NT2/D1 (cell line): ENCODE measurements at regions not wholly inside any gene's neighbourhood (a gene's known extent, or its start where the extent isn't known, plus 50 kb on each side); places are given as distances from the start of the nearest gene placed in this dataset.

ENCODE experiments used
- DNase-seq: peaks from one replicate; pipeline ENCODE4 v3.0.0-alpha.2; 2011; ENCODE audit warnings: low read depth, low spot score
- H3K27me3 ChIP-seq: 2 replicates; pipeline ENCODE4 v1.6.0; 2011; ENCODE audit warnings: mild to moderate bottlenecking; ENCODE audit not compliant: insufficient read length, insufficient read depth
- H3K36me3 ChIP-seq: 2 replicates; pipeline ENCODE4 v1.6.1; 2011; ENCODE audit warnings: mild to moderate bottlenecking, low read length, mixed read lengths; ENCODE audit not compliant: insufficient read depth, insufficient read length
- H3K4me1 ChIP-seq: 2 replicates; pipeline ENCODE4 v1.5.1; 2011; ENCODE audit not compliant: insufficient read depth, insufficient read length
- H3K4me3 ChIP-seq: 2 replicates; pipeline ENCODE4 v1.5.1; 2011; ENCODE audit warnings: low read depth; ENCODE audit not compliant: insufficient read length
- H3K9ac ChIP-seq: 2 replicates; pipeline ENCODE4 v1.6.0; 2011; ENCODE audit warnings: low read depth; ENCODE audit not compliant: insufficient read length
- H3K9me3 ChIP-seq: 2 replicates; pipeline ENCODE4 v1.5.1; 2011; ENCODE audit warnings: mild to moderate bottlenecking, low read length; ENCODE audit not compliant: insufficient read depth
- SUZ12 ChIP-seq: IDR thresholded peaks from 2 replicates; pipeline ENCODE4 v1.6.1; 2011; ENCODE audit not compliant: insufficient read length, insufficient read depth; ENCODE audit errors: extremely low read depth
- YY1 ChIP-seq: IDR thresholded peaks from 2 replicates; pipeline ENCODE4 v1.6.1; 2011; ENCODE audit not compliant: insufficient read length, insufficient read depth
- ZNF274 ChIP-seq: IDR thresholded peaks from 2 replicates; pipeline ENCODE4 v1.6.1; 2011; ENCODE audit warnings: mild to moderate bottlenecking, low read depth, low read length

DNA sequence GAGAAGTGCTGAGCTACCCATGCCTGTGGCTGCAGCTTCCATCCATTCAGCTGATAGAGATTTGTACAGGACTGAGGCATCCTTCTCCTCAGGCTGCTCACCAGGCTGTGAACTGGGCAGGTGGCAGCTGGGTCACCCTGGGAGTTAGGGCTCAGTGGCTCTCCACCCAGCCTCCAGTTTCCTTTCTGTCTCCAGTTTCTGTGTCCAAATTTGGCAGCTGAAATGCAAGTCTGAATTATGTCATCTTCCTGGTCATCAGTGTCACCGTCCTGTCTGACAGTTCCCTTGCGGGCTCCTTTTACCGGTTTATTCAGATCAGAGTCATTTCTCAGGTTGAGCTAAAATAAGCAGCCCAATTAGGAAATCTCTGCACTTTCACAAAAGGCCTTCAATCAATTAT is 93.3 kb downstream of the EDN1 start:
- Histone ChIP-seq H3K4me3 (no peak overlapping the region), H3K36me3 (no peaks in the 10 kb centered on the region), H3K9ac (no peak overlapping the region), H3K27me3 (no peaks in the 10 kb centered on the region), H3K4me1 (no peaks in the 10 kb centered on the region), H3K9me3 (no peaks in the 10 kb centered on the region)
- TF ChIP-seq SUZ12 (no peak), YY1 (no peak), ZNF274 (no peak)
- no peak for DNase-seq

DNA sequence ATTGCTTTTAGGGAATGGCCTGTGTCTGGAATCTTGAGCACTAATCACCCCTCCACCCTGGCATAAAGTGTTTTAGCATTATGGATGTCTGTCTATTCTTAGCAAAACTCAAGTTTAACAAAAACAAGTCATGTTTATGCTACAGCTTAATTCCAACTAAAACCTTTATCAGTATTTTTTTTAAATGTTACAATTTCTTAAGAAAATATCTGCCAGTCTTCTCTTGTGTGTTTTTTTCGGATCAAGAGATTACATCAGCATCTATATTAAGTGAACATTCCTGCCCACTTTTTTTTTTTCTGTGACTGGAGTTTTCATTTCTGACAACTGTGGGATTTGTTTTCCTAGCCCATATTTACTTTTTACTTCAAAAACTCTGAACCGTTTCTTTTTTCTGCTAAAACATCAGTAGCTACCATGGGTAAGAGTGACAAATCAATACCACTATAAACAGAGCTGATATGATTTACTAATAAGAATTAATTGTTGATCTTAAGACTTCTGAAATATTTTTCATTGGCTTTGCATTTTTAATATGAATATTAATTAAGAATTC is 94.3 kb downstream of the EDN1 start:
- Histone ChIP-seq H3K36me3 (no peaks in the 10 kb centered on the region), H3K27me3 (no peaks in the 10 kb centered on the region), H3K4me1 (no peaks in the 10 kb centered on the region), H3K4me3 (no peak overlapping the region), H3K9ac (no peak overlapping the region), H3K9me3 (no peaks in the 10 kb centered on the region)
- DNase-seq, result no peak
- no peak for TF ChIP-seq ZNF274
- TF ChIP-seq YY1, result no peak
- TF ChIP-seq SUZ12, result no peak

DNA sequence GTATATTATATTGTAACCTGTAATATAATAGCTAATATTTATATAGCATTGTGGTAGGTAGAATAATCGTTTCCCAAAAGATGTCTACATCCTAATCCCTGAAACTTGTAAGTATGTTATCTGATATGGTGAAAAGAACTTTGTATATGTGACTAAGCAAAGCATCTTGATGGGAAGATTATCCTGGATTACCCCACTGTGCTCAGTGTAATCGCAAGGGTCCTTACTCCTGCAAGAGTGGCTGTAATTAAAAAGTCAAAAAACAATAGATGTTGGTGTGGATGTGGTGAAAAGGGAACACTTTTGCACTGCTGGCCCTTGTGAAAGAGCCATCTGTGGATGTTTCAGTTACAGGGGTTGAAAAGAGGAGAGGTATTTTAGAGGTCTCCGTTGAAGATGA is 95.2 kb downstream of the EDN1 start:
- H3K4me1 ChIP-seq, result no peaks in the 10 kb centered on the region
- no peaks in the 10 kb centered on the region for H3K36me3 ChIP-seq
- H3K9me3 ChIP-seq, result no peaks in the 10 kb centered on the region
- H3K27me3 ChIP-seq, result no peaks in the 10 kb centered on the region
- TF ChIP-seq YY1 (no peak), ZNF274 (no peak), SUZ12 (no peak)
- no peak overlapping the region for H3K9ac ChIP-seq
- H3K4me3 ChIP-seq, result no peak overlapping the region
- DNase-seq, result no peak

DNA sequence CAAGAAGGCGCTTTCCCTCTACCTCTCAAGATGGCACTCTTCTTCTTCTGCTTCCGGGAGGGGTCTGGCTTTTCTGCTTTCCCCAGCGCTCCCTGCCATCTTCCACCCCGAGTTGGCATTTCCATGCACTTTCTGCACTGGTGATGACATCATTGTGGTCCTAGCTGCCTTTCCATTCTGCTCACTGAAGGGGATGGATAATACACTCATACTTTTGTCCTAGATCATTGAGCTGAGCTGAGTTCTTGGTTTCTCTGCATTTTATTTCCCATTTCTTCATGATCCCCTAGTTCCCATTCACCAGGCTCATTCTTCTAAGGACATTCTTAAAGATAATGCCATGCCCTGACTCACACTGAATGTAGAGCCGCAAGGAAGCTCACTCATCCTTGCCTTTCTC is 96.7 kb downstream of the EDN1 start:
- Histone ChIP-seq H3K9ac (no peak overlapping the region), H3K4me1 (no peaks in the 10 kb centered on the region), H3K27me3 (no peaks in the 10 kb centered on the region), H3K4me3 (no peak overlapping the region), H3K9me3 (no peaks in the 10 kb centered on the region), H3K36me3 (no peaks in the 10 kb centered on the region)
- no peak for TF ChIP-seq YY1
- TF ChIP-seq ZNF274, result no peak
- no peak for TF ChIP-seq SUZ12
- no peak for DNase-seq

DNA sequence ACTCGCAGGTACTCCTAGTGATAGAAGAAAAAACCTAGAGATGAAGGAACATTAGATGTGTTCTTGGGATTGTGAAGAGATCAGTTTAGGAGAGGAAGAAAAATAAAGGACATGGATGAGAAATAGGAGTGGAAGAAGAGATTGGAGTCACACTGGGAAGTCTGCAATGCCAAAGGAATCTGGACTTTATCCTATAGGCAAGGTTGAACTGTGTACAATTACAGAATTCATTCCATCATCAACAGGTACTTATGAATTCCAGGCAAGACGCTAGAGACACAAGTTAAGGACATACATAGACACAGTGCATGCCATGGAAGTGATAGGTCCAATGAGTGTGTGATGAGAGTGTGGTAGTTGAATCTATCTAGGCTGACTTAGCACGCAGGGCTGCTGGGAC is 101.3 kb downstream of the EDN1 start:
- no peak for DNase-seq
- Histone ChIP-seq H3K36me3 (no peaks in the 10 kb centered on the region), H3K27me3 (no peaks in the 10 kb centered on the region), H3K4me1 (no peaks in the 10 kb centered on the region), H3K9ac (no peak overlapping the region), H3K4me3 (no peak overlapping the region), H3K9me3 (no peaks in the 10 kb centered on the region)
- no peak for TF ChIP-seq SUZ12
- no peak for TF ChIP-seq YY1
- TF ChIP-seq ZNF274, result no peak

DNA sequence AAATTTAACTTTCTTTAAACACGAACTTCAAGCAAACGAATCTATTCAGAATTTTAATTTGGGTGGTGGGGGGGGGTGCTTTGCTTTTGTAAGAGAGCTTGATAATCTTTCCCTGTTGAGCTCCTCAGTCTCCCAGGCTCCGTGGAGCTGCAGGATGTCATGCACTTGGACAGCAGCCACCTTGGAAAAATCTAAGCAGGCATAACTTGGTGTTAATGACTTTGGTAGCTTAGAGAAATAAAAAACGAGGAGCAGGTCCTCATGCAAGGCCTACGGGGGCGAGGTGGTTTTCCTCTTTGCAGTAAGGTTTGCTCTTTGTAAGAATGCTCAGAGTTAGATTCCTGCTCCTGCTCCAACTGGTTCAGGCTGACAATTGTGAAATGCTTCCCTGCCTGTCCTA is 102.3 kb downstream of the EDN1 start:
- H3K27me3 ChIP-seq, result no peaks in the 10 kb centered on the region
- H3K4me1 ChIP-seq, result no peaks in the 10 kb centered on the region
- no peak overlapping the region for H3K9ac ChIP-seq
- no peaks in the 10 kb centered on the region for H3K9me3 ChIP-seq
- no peak overlapping the region for H3K4me3 ChIP-seq
- no peaks in the 10 kb centered on the region for H3K36me3 ChIP-seq
- TF ChIP-seq SUZ12 (no peak), ZNF274 (no peak), YY1 (no peak)
- DNase-seq, result no peak

DNA sequence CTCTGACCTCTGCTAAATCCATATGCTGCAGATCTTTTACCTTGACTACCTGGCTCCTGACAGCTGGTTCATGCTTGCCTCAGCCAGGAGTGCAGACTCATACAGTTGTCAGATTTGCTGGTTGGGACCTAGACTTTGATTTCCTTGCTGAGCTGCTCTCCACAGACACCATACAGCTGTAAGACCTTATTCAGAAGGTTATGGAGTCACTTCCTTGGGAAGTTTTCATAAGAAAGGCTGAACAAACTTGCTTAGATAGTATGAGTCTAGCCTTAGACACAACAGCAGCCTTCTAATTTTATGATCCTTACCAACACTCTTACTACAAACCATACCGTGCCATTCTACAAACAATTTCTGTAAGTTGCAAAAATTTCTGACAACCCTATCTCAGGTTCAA is 102.9 kb downstream of the EDN1 start:
- no peaks in the 10 kb centered on the region for H3K9me3 ChIP-seq
- no peaks in the 10 kb centered on the region for H3K36me3 ChIP-seq
- no peaks in the 10 kb centered on the region for H3K4me1 ChIP-seq
- H3K4me3 ChIP-seq, result no peak overlapping the region
- H3K9ac ChIP-seq, result no peak overlapping the region
- TF ChIP-seq ZNF274 (no peak), YY1 (no peak), SUZ12 (no peak)
- DNase-seq, result no peak
- no peaks in the 10 kb centered on the region for H3K27me3 ChIP-seq

DNA sequence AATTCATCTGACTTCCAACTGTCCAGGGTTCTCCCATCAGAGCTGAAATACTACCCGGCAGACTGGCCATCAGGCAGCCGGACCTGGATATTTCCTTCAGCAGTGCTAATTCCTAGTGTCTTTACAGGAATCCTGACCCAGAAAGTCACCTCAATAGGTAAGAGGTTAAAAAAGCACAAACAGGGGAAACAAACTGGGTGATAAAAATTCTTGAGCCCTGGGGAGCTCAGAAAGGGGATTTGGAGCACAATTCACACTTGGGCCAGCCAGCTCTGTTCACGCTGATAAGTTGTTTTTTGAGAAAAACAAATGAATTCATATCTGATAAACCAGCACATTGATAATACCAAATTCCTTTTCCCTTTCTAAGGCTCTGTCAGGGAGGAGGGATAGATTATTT is 104.0 kb downstream of the EDN1 start:
- DNase-seq, result no peak
- no peaks in the 10 kb centered on the region for H3K36me3 ChIP-seq
- H3K4me1 ChIP-seq, result no peaks in the 10 kb centered on the region
- H3K9me3 ChIP-seq, result no peaks in the 10 kb centered on the region
- H3K4me3 ChIP-seq, result no peak overlapping the region
- TF ChIP-seq SUZ12 (no peak), YY1 (no peak), ZNF274 (no peak)
- H3K9ac ChIP-seq, result no peak overlapping the region
- no peaks in the 10 kb centered on the region for H3K27me3 ChIP-seq
